ENCODE measurements at regions not wholly inside any gene's neighbourhood (a gene's known extent, or its start where the extent isn't known, plus 50 kb on each side); places are given as distances from the start of the nearest gene placed in this dataset.

DNA sequence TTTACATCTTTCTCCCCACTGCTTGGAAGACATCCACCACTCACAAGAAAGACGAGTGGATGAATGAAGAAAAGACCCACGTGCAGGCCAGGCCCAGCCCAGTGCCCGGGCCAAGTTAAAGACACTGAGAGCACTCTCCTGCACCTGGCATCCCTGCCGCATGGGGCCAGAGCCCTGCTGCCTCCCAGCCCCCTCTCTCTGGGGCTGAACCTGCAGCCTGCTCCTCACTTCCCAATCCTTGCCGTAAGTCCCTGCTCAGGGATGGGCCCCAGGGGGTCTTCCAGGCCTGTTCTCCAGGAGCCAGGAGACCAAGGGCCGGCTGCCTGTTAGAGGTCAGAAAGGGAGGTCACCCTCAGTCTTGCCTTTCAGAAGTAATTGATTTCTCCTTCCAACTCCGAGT, 168.5 kb upstream of the ZC3H12A start:
- ATAC-seq (replicated peaks in 6 of 8): no peak
- H3K4me3 ChIP-seq: no peak overlapping the region
- 0 to 70% (median 23%) methylated on average over 1 to 5 of the region's 7 CpGs; no CpG with 5 or more reads in 3 of the 10 experiments for WGBS, 10 experiments
- in situ Hi-C loops (cut with MboI; ENCODE audit: low pct_unique_long_range_greater_than_20kb in 2 of 9, low sequenced_read_pairs in 9 of 9, unreplicated experiment in 9 of 9): loop anchor here in 1 of 9 experiments (25.0 kb wide), 1 partner anchor 744 kb away; no protein-coding TSS in a partner anchor
- peaks cover 46 to 70% of the 10 kb centered on the region in 2 donors for H3K4me1 ChIP-seq (replicated peaks in 1 of 2)
- no peak overlapping the region for H3K27ac ChIP-seq

DNA sequence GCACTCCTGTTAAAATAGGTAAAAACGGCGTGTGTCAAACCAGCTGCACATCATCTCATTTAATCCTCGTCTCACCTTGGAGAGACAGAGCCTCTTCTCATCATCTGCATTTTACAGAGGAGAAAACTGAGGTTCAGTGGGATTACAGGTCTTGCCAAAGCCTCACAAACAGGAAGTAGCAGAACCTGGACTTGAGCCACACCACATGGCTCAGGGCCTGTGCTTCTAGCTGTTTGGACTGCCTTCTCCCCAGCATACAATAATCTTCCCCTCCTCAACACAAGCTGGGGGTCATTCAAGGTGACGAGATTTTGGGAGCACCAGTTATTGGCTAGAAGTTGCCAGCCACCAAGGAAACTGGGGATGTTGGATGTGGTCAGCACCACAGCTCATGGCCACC, 167.9 kb upstream of the ZC3H12A start:
- in situ Hi-C loops (cut with MboI; ENCODE audit: low pct_unique_long_range_greater_than_20kb in 2 of 9, low sequenced_read_pairs in 9 of 9, unreplicated experiment in 9 of 9): loop anchor here in 1 of 9 experiments (25.0 kb wide), 1 partner anchor 744 kb away; no protein-coding TSS in a partner anchor
- Histone ChIP-seq H3K27ac (no peak overlapping the region), H3K4me3 (no peak overlapping the region), H3K4me1 (replicated peaks in 1 of 2) (peaks cover 46 to 75% of the 10 kb centered on the region in 2 donors)
- ATAC-seq (replicated peaks in 6 of 8): no peak
- WGBS, 10 experiments: 0 to 100% (median 86%) methylated on average over 1 to 4 of the region's 4 CpGs; no CpG with 5 or more reads in 2 of the 10 experiments

DNA sequence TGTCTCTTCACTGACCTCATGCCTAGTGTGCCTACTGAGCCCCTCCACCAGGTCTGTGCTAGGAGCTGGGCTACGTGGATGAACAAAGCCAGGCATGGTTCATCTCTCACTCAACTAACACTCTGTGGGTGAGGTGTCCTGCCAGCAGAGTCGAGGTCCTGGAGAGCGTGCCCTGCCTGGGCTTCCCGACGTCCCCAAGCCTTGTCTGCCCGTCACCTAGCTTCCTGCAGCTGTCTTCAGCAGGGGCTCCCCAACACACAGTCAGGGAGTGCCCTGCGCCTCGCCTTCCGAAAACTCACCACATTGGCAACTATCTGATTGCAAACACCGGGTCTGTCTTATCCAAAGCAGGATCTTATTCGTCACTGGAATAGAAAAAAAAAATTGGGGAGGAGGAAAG, 167.5 kb upstream of the ZC3H12A start:
- no peak for ATAC-seq (replicated peaks in 6 of 8)
- WGBS, 10 experiments: 28 to 96% (median 92%) methylated on average over 2 to 10 of the region's 11 CpGs; no CpG with 5 or more reads in 3 of the 10 experiments
- Histone ChIP-seq H3K27ac (no peak overlapping the region), H3K4me1 (replicated peaks in 1 of 2) (peaks cover 46 to 75% of the 10 kb centered on the region in 2 donors), H3K4me3 (no peak overlapping the region)
- in situ Hi-C loops (cut with MboI; ENCODE audit: low pct_unique_long_range_greater_than_20kb in 2 of 9, low sequenced_read_pairs in 9 of 9, unreplicated experiment in 9 of 9): loop anchor here in 1 of 9 experiments (25.0 kb wide), 1 partner anchor 745 kb away; no protein-coding TSS in a partner anchor

DNA sequence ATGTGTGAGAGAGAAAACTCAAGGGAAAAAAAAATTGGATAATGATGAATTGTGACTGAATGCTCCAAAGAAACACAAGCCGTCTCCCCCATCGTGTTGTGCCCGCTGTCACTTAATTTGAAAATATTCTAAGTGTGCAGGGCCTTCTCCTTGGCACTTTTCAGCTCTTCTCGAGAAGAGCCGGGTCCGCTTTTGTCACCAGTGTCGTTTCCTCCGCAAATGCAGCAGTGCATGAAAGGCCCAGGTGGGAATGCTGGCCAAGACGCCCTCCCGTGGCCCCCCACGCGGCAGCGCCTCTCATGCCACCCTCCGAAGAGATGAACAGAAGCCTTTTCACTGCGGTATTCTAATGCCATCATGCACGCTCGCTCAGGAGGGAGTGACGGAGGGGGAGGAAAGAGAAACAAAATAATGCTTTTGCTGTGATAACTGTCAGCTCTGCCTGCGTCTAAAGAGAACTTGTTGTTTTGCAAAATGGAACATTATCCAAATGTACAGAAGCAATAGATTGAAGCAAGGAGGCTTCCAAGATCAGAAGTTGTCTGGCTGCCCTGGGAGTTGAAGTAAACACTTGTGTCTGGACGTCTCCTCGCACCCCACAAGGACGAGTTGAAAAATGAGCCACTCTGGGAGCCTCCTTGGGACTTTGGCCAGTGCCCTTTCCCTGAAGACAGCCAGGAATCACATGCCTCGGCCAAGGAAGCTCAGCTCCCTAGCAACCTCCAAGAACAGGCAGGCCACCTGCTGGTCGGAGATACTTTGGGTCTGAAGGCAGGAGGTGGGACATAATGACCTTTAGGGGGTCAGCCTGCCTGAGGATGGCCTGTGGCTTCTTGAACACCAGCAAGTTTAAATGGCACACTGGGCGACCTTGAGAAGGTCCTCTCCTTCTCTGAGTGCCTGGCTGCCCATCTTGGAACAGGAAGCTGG, 166.1 kb upstream of the ZC3H12A start:
- 19 to 100% (median 60%) methylated on average over 2 to 24 of the region's 25 CpGs for WGBS, 10 experiments
- in situ Hi-C loops (cut with MboI; ENCODE audit: low pct_unique_long_range_greater_than_20kb in 2 of 9, low sequenced_read_pairs in 9 of 9, unreplicated experiment in 9 of 9): loop anchor here in 1 of 9 experiments (25.0 kb wide), 1 partner anchor 746 kb away; no protein-coding TSS in a partner anchor
- H3K27ac ChIP-seq: no peak overlapping the region
- H3K4me3 ChIP-seq: no peak overlapping the region
- no peak for ATAC-seq (replicated peaks in 6 of 8)
- H3K4me1 ChIP-seq (replicated peaks in 1 of 2): peaks cover 46 to 75% of the 10 kb centered on the region in 2 donors

DNA sequence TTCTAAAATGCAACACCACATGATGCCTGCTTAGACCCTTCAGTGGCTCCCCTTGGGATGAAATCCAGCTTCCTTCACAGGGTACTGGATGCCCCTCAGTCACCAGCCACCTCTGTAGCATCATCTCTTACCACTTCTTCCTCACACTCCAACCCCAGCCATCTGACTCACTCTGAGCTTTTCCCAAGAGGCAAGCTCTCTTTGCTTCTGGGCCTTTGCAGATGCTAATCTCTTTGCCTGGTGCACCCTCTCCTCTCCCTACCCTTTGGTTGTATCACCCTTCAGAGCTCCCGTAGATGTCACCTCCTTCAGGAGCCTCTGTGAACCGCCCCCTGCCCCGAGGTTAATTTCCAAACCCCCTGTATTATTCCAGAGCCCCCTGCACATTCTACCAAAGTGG, 164.8 kb upstream of the ZC3H12A start:
- in situ Hi-C loops (cut with MboI; ENCODE audit: low pct_unique_long_range_greater_than_20kb in 2 of 9, low sequenced_read_pairs in 9 of 9, unreplicated experiment in 9 of 9): loop anchor here in 1 of 9 experiments (25.0 kb wide), 1 partner anchor 747 kb away; no protein-coding TSS in a partner anchor

DNA sequence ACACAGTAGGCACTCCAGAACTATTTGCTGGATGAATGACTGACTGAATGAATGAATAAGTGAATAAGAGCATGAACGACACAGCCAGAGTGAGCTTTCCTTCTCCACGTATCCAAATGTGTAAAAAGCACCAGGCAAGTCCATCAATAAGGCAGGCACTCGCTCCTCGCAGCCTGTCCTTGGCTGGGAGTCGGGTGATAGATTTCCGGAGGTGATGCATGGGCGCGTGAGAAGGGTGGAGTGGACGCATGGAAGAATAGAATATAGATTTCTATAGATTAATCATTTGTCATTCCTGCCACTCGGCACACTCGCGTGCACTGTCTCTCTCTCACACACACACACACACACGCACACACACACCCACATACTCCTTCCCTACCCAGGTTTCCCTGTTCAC, 164.3 kb upstream of the ZC3H12A start:
- peak in 5 of 8 experiments; percentile 83 to 93 (median 90) for ATAC-seq (replicated peaks in 6 of 8)
- 0 to 100% (median 51%) methylated on average over 1 to 11 of the region's 13 CpGs; no CpG with 5 or more reads in 1 of the 10 experiments for WGBS, 10 experiments
- in situ Hi-C loops (cut with MboI; ENCODE audit: low pct_unique_long_range_greater_than_20kb in 2 of 9, low sequenced_read_pairs in 9 of 9, unreplicated experiment in 9 of 9): loop anchor here in 1 of 9 experiments (25.0 kb wide), 1 partner anchor 748 kb away; no protein-coding TSS in a partner anchor
- peaks cover 45 to 72% of the 10 kb centered on the region in 2 donors for H3K4me1 ChIP-seq (replicated peaks in 1 of 2)
- no peak overlapping the region for H3K4me3 ChIP-seq
- H3K27ac ChIP-seq: peak overlapping the region; percentile 19 to 57

More for the DNA sequence above, 164.8 kb upstream of the ZC3H12A start:
- peak in 5 of 8 experiments; percentile 64 to 72 (median 69) for ATAC-seq (replicated peaks in 6 of 8)
- no peak overlapping the region for H3K4me3 ChIP-seq
- peaks cover 41 to 70% of the 10 kb centered on the region in 2 donors for H3K4me1 ChIP-seq (replicated peaks in 1 of 2)
- peak overlapping the region; percentile 19 to 55 for H3K27ac ChIP-seq
- 51 to 67% methylated on average over 3 of the region's 3 CpGs; no CpG with 5 or more reads in 8 of the 10 experiments for WGBS, 10 experiments

DNA sequence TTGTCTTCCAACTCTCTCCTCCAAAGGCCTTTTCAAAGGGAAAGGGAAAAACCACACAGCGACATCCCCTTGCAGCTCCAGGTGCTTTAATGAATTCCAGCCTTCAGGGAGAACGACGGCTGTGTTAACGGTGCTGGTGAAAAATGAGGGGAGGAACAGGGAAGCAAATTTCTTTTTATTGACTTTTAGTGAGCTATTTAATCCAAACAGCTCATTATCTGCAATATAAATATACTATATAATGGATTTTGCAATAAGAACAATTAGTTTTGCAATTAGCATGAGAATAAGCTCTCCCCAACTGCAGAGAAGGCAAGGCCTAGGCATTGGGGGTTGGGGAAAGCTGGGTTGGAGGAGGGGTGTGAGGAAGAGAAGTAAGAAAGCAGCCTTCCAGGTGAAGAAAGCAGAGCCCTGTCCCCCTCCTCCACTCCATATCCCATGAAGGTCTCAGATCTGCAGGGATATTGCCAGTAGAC, 159.0 kb upstream of the ZC3H12A start:
- ATAC-seq (replicated peaks in 6 of 8): peak in 4 of 8 experiments; percentile 11 to 29 (median 14)
- no peak overlapping the region for H3K4me3 ChIP-seq
- H3K27ac ChIP-seq: peak overlapping the region in 1 of 2 donors; percentile 23
- in situ Hi-C loops (cut with MboI; ENCODE audit: low pct_unique_long_range_greater_than_20kb in 2 of 9, low sequenced_read_pairs in 9 of 9, unreplicated experiment in 9 of 9): loop anchor here in 1 of 9 experiments (25.0 kb wide), 1 partner anchor 753 kb away; no protein-coding TSS in a partner anchor
- WGBS, 10 experiments: 0 to 20% (median 4%) methylated on average over 1 to 4 of the region's 4 CpGs; no CpG with 5 or more reads in 3 of the 10 experiments
- H3K4me1 ChIP-seq (replicated peaks in 1 of 2): peaks cover 41 to 44% of the 10 kb centered on the region in 2 donors

DNA sequence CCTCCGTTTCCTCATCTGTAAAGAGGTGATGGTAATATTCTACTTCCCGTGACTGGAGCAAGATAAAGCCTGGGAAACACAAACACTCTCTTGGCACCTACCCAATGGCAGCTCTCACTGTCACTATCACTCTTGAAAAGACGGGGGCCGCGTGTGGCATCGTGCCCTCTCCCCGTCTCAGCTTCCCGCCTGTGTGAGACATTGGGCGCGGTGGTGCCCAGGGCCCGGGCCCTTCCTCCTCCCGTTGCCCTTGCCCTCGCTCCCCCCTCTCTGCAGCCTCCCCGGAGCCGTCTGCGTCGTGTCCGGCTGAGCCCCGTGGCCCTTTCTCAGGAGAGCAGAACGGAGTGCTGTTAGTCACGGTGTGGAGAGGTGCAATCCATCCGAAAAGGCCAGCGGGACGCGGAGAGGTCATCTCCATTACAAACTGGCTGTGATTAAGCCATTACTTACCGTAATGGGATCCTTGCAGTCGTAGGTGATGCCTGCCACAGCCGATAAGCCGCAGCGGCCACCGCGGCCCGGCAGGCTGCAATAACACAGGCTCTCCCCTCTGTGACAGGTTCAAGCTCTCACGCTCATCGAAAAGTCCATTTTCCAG, 156.4 kb upstream of the ZC3H12A start:
- H3K4me1 ChIP-seq (replicated peaks in 1 of 2): peaks cover 35 to 38% of the 10 kb centered on the region in 2 donors
- H3K4me3 ChIP-seq: no peak overlapping the region
- 0 to 47% (median 28%) methylated on average over 2 to 18 of the region's 35 CpGs; no CpG with 5 or more reads in 4 of the 10 experiments for WGBS, 10 experiments
- ATAC-seq (replicated peaks in 6 of 8): peak in 5 of 8 experiments; percentile 73 to 85 (median 81)
- H3K27ac ChIP-seq: peak overlapping the region in 1 of 2 donors; percentile 0
- in situ Hi-C loops (cut with MboI; ENCODE audit: low pct_unique_long_range_greater_than_20kb in 2 of 9, low sequenced_read_pairs in 9 of 9, unreplicated experiment in 9 of 9): loop anchor here in 1 of 9 experiments (25.0 kb wide), 1 partner anchor 756 kb away; no protein-coding TSS in a partner anchor

DNA sequence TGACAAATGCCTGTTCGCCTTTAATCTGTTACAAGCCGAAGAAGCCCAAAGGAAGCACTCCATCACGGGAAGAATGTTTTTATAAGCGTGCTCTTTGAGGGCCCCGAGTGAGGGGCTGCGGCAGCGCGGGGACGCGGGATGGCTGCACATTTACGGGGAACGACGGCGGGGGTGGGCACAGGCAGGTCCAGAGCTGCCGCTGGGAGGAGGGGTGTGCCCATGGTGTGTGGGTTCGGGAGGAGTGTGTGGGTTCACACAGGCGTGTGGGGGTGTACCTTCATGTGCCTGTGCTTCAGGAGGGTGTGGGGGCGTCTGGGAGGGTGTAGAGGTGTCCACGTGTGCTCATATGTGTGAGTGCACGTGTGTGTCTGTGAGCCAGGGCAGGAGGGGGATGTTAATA, 155.9 kb upstream of the ZC3H12A start:
- ATAC-seq (replicated peaks in 6 of 8): peak in 3 of 8 experiments; percentile 5 to 41 (median 39)
- in situ Hi-C loops (cut with MboI; ENCODE audit: low pct_unique_long_range_greater_than_20kb in 2 of 9, low sequenced_read_pairs in 9 of 9, unreplicated experiment in 9 of 9): loop anchor here in 1 of 9 experiments (25.0 kb wide), 1 partner anchor 756 kb away; no protein-coding TSS in a partner anchor
- Histone ChIP-seq H3K27ac (peak overlapping the region; percentile 0 to 4), H3K4me3 (no peak overlapping the region), H3K4me1 (replicated peaks in 1 of 2) (peaks cover 35 to 38% of the 10 kb centered on the region in 2 donors)
- 17 to 40% (median 38%) methylated on average over 1 to 9 of the region's 20 CpGs; no CpG with 5 or more reads in 6 of the 10 experiments for WGBS, 10 experiments

DNA sequence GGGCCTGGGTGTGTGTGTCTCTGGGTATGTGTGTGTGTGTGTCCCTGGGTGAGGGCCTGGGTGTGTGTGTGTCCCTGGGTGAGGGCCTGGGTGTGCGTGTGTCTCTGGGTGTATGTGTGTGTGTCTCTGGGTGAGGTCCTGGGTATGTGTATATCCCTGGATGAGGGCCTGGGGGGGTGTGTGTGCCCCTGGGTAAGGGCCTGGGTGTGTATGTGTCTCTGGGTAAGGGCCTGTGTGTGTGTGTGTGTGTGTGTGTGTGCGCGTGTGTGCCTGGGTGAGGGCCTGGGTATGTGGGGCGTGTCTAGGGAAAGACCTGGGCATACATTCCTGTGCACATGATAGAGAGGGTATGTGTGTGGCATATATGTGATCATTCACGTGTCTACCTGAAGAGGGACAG, 155.1 kb upstream of the ZC3H12A start:
- ATAC-seq (replicated peaks in 6 of 8): no peak
- H3K4me1 ChIP-seq (replicated peaks in 1 of 2): peaks cover 32 to 38% of the 10 kb centered on the region in 2 donors
- WGBS, 10 experiments: 57 to 100% (median 93%) methylated on average over 1 to 5 of the region's 5 CpGs; no CpG with 5 or more reads in 5 of the 10 experiments
- H3K4me3 ChIP-seq: no peak overlapping the region
- in situ Hi-C loops (cut with MboI; ENCODE audit: low pct_unique_long_range_greater_than_20kb in 2 of 9, low sequenced_read_pairs in 9 of 9, unreplicated experiment in 9 of 9): loop anchor here in 1 of 9 experiments (25.0 kb wide), 1 partner anchor 757 kb away; no protein-coding TSS in a partner anchor
- H3K27ac ChIP-seq: no peak overlapping the region

DNA sequence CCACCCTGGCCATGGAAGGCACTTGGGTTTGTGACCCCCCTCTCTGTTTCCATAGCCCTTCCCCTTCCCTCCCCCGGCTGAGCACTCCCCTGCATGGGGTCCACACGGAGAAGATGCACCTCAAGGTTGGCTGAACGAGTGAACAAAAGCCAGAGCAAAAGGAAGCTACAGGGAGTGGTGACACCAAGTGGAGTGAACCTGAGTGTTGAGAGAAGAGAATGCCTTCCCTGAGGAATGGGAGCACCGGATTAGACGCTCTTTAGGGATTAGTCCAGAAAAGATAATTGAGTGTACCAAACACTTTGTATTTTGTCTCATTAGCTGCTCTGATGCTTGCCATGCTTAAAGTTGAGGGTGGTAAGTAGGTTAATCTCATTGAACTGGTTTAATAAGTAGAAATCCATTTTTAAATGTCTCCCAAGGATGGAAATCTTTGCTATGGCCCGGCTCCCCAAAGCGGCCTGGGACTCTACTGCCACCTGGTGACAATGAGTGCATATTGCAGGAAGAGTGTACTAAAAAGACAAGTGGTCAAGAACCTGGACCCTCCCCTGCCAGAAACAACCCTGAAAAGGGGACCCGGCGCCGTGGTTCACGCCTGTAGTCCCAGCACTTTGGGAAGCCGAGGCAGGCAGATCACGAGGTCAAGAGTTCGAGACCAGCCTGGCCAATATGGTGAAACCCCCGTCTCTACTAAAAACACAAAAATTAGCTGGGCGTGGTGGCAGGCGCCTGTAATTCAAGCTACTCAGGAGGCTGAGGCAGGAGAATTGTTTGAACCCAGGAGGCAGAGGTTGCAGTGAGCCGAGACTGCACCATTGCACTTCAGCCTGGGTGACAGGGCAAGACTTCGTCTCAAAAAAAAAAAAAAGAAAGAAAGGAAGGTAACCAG, 150.6 kb upstream of the ZC3H12A start:
- H3K4me3 ChIP-seq: no peak overlapping the region
- in situ Hi-C loops (cut with MboI; ENCODE audit: low pct_unique_long_range_greater_than_20kb in 2 of 9, low sequenced_read_pairs in 9 of 9, unreplicated experiment in 9 of 9): loop anchor here in 1 of 9 experiments (25.0 kb wide), 1 partner anchor 761 kb away; no protein-coding TSS in a partner anchor
- 0 to 94% (median 46%) methylated on average over 3 to 17 of the region's 19 CpGs; no CpG with 5 or more reads in 2 of the 10 experiments for WGBS, 10 experiments
- H3K4me1 ChIP-seq (replicated peaks in 1 of 2): peaks cover 8 to 15% of the 10 kb centered on the region in 2 donors
- ATAC-seq (replicated peaks in 6 of 8): no peak
- no peak overlapping the region for H3K27ac ChIP-seq

Data from motor neuron (in vitro differentiated cells).